ENCODE measurements at regions not wholly inside any gene's neighbourhood (a gene's known extent, or its start where the extent isn't known, plus 50 kb on each side); places are given as distances from the start of the nearest gene placed in this dataset.

GRCh38 chr5:135174315-135175096 is 140.5 kb upstream of the PITX1 start:
- no peak for TF ChIP-seq EZH2 (IDR thresholded peaks at IDR 0.05; ENCODE audit: insufficient read depth, poor library complexity, severe bottlenecking)
- TF ChIP-seq EZH2phosphoT487 (IDR thresholded peaks at IDR 0.05; ENCODE audit: insufficient read depth, low read depth), result no peak
